COLO829 (cell line): ENCODE measurements at regions not wholly inside any gene's neighbourhood (a gene's known extent, or its start where the extent isn't known, plus 50 kb on each side); places are given as distances from the start of the nearest gene placed in this dataset.
"Not testable (repeated sequence)": the region's sequence is repeated elsewhere in the genome, so short reads cannot be mapped to it uniquely, and the experiment has no call there.

Experiments
- DNase-seq: peaks from one replicate; pipeline ENCODE4 v3.0.0; 2012; ENCODE audit warnings: low spot score

GRCh38 chr2:58484629-58485028, 243.5 kb upstream of the FANCL start:
- no peak for DNase-seq

GRCh38 chr2:58484221-58484620, 243.1 kb upstream of the FANCL start:
- DNase-seq, result peak; percentile 60

- DNase-seq, result no peak
Measured at GRCh38 chr2:58483307-58483706, 242.2 kb upstream of the FANCL start.

- no peak for DNase-seq
Measured at GRCh38 chr2:58481670-58482069, 240.5 kb upstream of the FANCL start.

- DNase-seq, result no peak
Measured at GRCh38 chr2:58480141-58480540, 239.0 kb upstream of the FANCL start.

- DNase-seq, result no peak
Measured at GRCh38 chr2:58479535-58480140, 238.5 kb upstream of the FANCL start.

- DNase-seq, result no peak
Measured at GRCh38 chr2:58476556-58476955, 235.4 kb upstream of the FANCL start.

- DNase-seq, result peak; percentile 19
Measured at GRCh38 chr2:58475756-58476155, 234.6 kb upstream of the FANCL start.

GRCh38 chr2:58473165-58473564, 232.0 kb upstream of the FANCL start:
- no peak for DNase-seq

GRCh38 chr2:58466804-58467203, 225.7 kb upstream of the FANCL start:
- DNase-seq, result no peak

GRCh38 chr2:58466021-58466420, 224.9 kb upstream of the FANCL start:
- DNase-seq, result not testable (repeated sequence)

- DNase-seq, result no peak
Measured at GRCh38 chr2:58460670-58461069, 219.5 kb upstream of the FANCL start.

- DNase-seq, result no peak
Measured at GRCh38 chr2:58449286-58450010, 208.3 kb upstream of the FANCL start.

GRCh38 chr2:58448845-58449244, 207.7 kb upstream of the FANCL start:
- no peak for DNase-seq

- DNase-seq, result peak; percentile 62
Measured at GRCh38 chr2:58448065-58448507, 207.0 kb upstream of the FANCL start.

- no peak for DNase-seq
Measured at GRCh38 chr2:58447586-58447985, 206.5 kb upstream of the FANCL start.

- DNase-seq, result no peak
Measured at GRCh38 chr2:58441643-58442042, 200.5 kb upstream of the FANCL start.

GRCh38 chr2:58436872-58437271, 195.7 kb upstream of the FANCL start:
- DNase-seq, result no peak

- no peak for DNase-seq
Measured at GRCh38 chr2:58435246-58435645, 194.1 kb upstream of the FANCL start.

- DNase-seq, result no peak
Measured at GRCh38 chr2:58434692-58435091, 193.6 kb upstream of the FANCL start.

GRCh38 chr2:58432491-58433170, 191.5 kb upstream of the FANCL start:
- DNase-seq, result no peak

GRCh38 chr2:58429014-58429875, 188.1 kb upstream of the FANCL start:
- no peak for DNase-seq
